Esophagus muscularis mucosa (tissue), 4 donors: ENCODE measurements at regions not wholly inside any gene's neighbourhood (a gene's known extent, or its start where the extent isn't known, plus 50 kb on each side); places are given as distances from the start of the nearest gene placed in this dataset.
"Not testable (repeated sequence)": the region's sequence is repeated elsewhere in the genome, so short reads cannot be mapped to it uniquely, and the experiment has no call there.

ENCODE experiments used
- DNase-seq: peaks from one replicate; pipeline ENCODE4 v3.0.0-alpha.2; 2017; ENCODE audit errors: extremely low spot score
- H3K27ac ChIP-seq, 4 donors: fragments of 200-600 bp; sonication (generic); replicated peaks in 1 of 4; 1 replicate in 3 of 4; 2 replicates in 1 of 4; pipeline ENCODE4 v1.5.1; 2016 to 2019; ENCODE audit warnings: mild to moderate bottlenecking in 1 of 4
- H3K27me3 ChIP-seq, 4 donors: fragments of 200-600 bp; sonication (generic); one replicate each; pipeline versions ENCODE4 v1.5.1 to v1.6.0; 2016 to 2019
- H3K36me3 ChIP-seq, 4 donors: fragments of 200-600 bp; sonication (generic); one replicate each; pipeline ENCODE4 v1.5.1; 2016 to 2019
- H3K4me1 ChIP-seq, 4 donors: fragments of 200-600 bp; sonication (generic); one replicate each; pipeline ENCODE4 v1.5.1; 2016 to 2019
- H3K4me3 ChIP-seq, 4 donors: fragments of 200-600 bp; sonication (generic); 1 replicate in 2 of 4; 2 replicates in 2 of 4; pipeline ENCODE4 v1.5.1; 2016 to 2019; ENCODE audit warnings: mild to moderate bottlenecking in 4 of 4, moderate library complexity in 1 of 4
- H3K9me3 ChIP-seq, 4 donors: fragments of 200-600 bp; sonication (generic); 1 replicate in 3 of 4; 2 replicates in 1 of 4; pipeline ENCODE4 v1.5.1; 2016 to 2019
- EP300 ChIP-seq: sonication (generic); formaldehyde crosslinking; IDR thresholded peaks from one replicate; pipeline ENCODE4 v1.6.1; 2017; ENCODE audit warnings: antibody characterized with exemption
- POLR2A ChIP-seq: fragments of 450-650 bp; IDR thresholded peaks from one replicate; pipeline ENCODE4 v1.6.1; 2017; ENCODE audit warnings: antibody characterized with exemption, moderate library complexity, mild to moderate bottlenecking, low read depth
- POLR2AphosphoS5 ChIP-seq, 2 donors: sonication (generic); formaldehyde crosslinking; IDR thresholded peaks; one replicate each; pipeline ENCODE4 v1.6.1; 2017; ENCODE audit warnings: antibody characterized with exemption in 2 of 2
- WGBS: methylation state at CpG from one replicate; pipeline ENCODE4 v1.1.5; 2018; 5-methylcytosine and 5-hydroxymethylcytosine counted together
- intact Hi-C: fragments of 100-400 bp; cut with DNase I; formaldehyde crosslinking; loops from one replicate; pipeline ENCODE4 v1.15.1; 2023
- TF ChIP-seq, protein P1 (sequence below), 3 experiments: fragments of 200-600 bp in 2 of 3; fragments of 450-650 bp in 1 of 3; sonication (generic) in 2 of 3; IDR thresholded peaks; one replicate each; pipeline ENCODE4 v1.5.1; 2017 to 2019; ENCODE audit warnings: antibody characterized with exemption in 3 of 3, mild to moderate bottlenecking in 2 of 3, moderate library complexity in 1 of 3

GRCh38 chr10:120205368-120206018, 251.5 kb upstream of the PLPP4 start:
- DNase-seq: no peak
- intact Hi-C loops: no loop called here
- TF ChIP-seq EP300 (no peak), POLR2AphosphoS5 (IDR thresholded peaks at IDR 0.05) (no peak), POLR2A (no peak)
- TF ChIP-seq, protein P1, sequence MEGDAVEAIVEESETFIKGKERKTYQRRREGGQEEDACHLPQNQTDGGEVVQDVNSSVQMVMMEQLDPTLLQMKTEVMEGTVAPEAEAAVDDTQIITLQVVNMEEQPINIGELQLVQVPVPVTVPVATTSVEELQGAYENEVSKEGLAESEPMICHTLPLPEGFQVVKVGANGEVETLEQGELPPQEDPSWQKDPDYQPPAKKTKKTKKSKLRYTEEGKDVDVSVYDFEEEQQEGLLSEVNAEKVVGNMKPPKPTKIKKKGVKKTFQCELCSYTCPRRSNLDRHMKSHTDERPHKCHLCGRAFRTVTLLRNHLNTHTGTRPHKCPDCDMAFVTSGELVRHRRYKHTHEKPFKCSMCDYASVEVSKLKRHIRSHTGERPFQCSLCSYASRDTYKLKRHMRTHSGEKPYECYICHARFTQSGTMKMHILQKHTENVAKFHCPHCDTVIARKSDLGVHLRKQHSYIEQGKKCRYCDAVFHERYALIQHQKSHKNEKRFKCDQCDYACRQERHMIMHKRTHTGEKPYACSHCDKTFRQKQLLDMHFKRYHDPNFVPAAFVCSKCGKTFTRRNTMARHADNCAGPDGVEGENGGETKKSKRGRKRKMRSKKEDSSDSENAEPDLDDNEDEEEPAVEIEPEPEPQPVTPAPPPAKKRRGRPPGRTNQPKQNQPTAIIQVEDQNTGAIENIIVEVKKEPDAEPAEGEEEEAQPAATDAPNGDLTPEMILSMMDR (IDR thresholded peaks at IDR 0.05): no peak
- Histone ChIP-seq H3K36me3 (no peaks in the 10 kb centered on the region), H3K9me3 (no peaks in the 10 kb centered on the region), H3K4me1 (no peaks in the 10 kb centered on the region), H3K27ac (no peak overlapping the region), H3K4me3 (no peak overlapping the region), H3K27me3 (no peaks in the 10 kb centered on the region)
- 77% methylated on average over 2 of the region's 2 CpGs for WGBS

DNA sequence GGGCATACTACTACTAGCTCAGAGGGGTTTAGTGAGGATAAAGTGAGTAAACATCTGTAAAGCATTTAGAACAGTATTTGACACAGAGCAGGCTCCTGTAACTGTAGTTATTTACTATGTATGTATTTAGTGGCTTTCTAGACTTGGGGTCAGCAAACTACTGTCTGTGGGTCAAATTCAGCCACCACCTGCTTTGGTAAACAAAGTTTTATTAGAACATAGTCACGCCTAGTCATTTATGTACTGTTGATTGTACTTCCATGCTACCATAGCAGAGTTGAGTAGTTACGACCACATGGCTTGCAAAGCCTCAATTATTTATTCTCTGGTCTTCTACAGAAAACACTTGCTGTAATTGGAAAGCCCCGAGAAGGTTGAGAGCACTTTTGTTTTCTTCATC, 248.5 kb upstream of the PLPP4 start:
- WGBS: 71% methylated on average over 3 of the region's 3 CpGs
- DNase-seq: no peak
- no peaks in the 10 kb centered on the region for H3K36me3 ChIP-seq
- no peaks in the 10 kb centered on the region for H3K27me3 ChIP-seq
- intact Hi-C loops: no loop called here
- no peak overlapping the region for H3K27ac ChIP-seq
- no peak for TF ChIP-seq EP300
- TF ChIP-seq, protein P1 (IDR thresholded peaks at IDR 0.05): no peak
- no peaks in the 10 kb centered on the region for H3K4me1 ChIP-seq
- H3K4me3 ChIP-seq: no peak overlapping the region
- H3K9me3 ChIP-seq: peaks cover 0 to 5% (median 3%) of the 10 kb centered on the region in 4 donors

DNA sequence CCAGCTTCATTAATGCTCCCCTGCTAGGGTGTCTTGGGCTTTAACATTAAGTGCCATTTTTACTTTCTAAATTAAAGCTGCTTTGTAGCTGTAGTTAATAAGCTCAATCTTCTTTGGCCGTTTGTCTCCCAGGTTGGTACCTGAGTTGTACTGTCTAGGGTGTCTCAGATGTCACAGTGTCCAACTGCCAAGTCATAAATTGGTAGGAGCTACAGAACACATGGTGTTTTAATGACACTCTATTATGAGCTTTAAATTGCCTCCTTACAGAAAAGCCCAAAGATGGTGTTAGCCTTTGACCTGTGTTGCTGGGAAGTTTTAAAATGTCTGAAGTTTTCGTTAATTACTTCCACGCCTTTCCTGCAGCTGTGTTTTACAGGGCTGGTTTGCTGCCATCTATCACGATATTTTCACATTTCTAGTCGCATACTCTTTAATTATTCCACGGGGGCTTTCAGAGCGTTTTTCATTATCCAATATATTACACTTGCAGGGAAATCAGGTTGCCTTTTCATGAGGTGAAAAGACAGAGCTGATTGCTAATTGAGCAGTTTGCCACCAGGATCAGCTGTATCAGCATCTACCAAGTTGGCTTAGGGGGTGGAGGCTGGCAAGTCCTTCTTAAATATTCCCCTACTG, 247.8 kb upstream of the PLPP4 start:
- H3K27ac ChIP-seq: no peak overlapping the region

DNA sequence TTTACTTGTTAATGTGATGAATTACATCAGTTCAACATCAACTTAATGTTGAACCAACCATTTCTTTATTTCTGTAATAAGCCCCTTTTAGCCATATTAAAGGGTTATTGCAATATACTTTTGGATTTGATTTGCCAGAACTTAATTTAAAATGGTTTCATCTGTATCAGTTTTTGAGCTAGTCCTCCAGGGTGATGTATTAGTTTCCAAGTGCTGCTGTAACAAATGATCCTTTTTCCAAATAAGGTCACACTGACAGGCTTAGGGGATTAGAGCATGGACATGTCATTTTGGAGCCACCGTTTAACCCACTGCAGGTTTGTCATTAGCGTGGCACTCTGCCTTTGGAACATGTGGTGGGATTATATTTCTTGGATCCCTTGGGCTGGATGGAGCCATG, 244.8 kb upstream of the PLPP4 start:
- no peaks in the 10 kb centered on the region for H3K4me1 ChIP-seq
- 94% methylated on average over 2 of the region's 2 CpGs for WGBS
- H3K36me3 ChIP-seq: no peaks in the 10 kb centered on the region
- no peak overlapping the region for H3K27ac ChIP-seq
- intact Hi-C loops: no loop called here
- no peak for DNase-seq
- H3K9me3 ChIP-seq: peaks cover 0 to 5% (median 3%) of the 10 kb centered on the region in 4 donors
- TF ChIP-seq, protein P1 (IDR thresholded peaks at IDR 0.05): no peak
- TF ChIP-seq POLR2AphosphoS5 (IDR thresholded peaks at IDR 0.05): no peak
- TF ChIP-seq POLR2A: no peak
- no peak for TF ChIP-seq EP300
- H3K27me3 ChIP-seq: no peaks in the 10 kb centered on the region
- H3K4me3 ChIP-seq: no peak overlapping the region

More for the DNA sequence above, 247.8 kb upstream of the PLPP4 start:
- 78% methylated on average over 7 of the region's 7 CpGs for WGBS
- Histone ChIP-seq H3K36me3 (no peaks in the 10 kb centered on the region), H3K4me1 (no peaks in the 10 kb centered on the region), H3K4me3 (no peak overlapping the region), H3K9me3 (peaks cover 0 to 5% (median 3%) of the 10 kb centered on the region in 4 donors), H3K27me3 (no peaks in the 10 kb centered on the region)
- TF ChIP-seq EP300: no peak
- TF ChIP-seq, protein P1 (IDR thresholded peaks at IDR 0.05): no peak
- no peak for TF ChIP-seq POLR2A
- no peak for TF ChIP-seq POLR2AphosphoS5 (IDR thresholded peaks at IDR 0.05)
- intact Hi-C loops: no loop called here
- no peak for DNase-seq

DNA sequence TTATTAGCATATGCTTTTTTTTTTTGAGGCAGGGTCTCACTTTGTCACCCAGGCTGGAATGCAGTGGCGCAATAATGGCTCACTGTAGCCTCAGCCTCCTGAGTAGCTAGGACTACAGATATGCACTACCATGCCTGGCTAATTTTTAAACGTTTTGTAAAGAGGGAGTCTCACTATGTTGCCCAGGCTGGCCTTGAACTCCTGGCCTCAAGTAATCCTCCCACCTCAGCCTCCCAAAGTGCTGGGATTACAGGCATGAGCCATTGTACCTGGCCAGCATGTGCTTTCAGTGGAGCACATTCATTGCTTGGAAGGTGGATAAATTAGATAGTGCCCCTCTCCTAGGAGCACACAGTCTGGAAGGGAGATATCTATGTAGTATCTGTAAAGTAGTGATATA, 243.7 kb upstream of the PLPP4 start:
- H3K4me3 ChIP-seq, H3K27ac ChIP-seq, H3K36me3 ChIP-seq, intact Hi-C loops, H3K27me3 ChIP-seq, H3K9me3 ChIP-seq, DNase-seq, H3K4me1 ChIP-seq: not testable (repeated sequence)
- 91% methylated on average over 2 of the region's 2 CpGs for WGBS
